GM18867 (cell line): ENCODE measurements at regions not wholly inside any gene's neighbourhood (a gene's known extent, or its start where the extent isn't known, plus 50 kb on each side); places are given as distances from the start of the nearest gene placed in this dataset.

Experiments used
- ATAC-seq: cut with Tn5 transposase; IDR thresholded peaks from one replicate; pipeline ENCODE4 v1.9.1; 2021; ENCODE audit warnings: mild to moderate bottlenecking, moderate library complexity; ENCODE audit not compliant: unreplicated experiment

GRCh38 chr2:180743401-180743800, 237.0 kb upstream of the UBE2E3 start:
- ATAC-seq = no peak

GRCh38 chr2:180742801-180743200, 237.6 kb upstream of the UBE2E3 start:
- ATAC-seq = no peak

- ATAC-seq = no peak
Measured at GRCh38 chr2:180739070-180739469, 241.3 kb upstream of the UBE2E3 start.

- ATAC-seq = no peak
Measured at GRCh38 chr2:180735799-180736198, 244.6 kb upstream of the UBE2E3 start.

GRCh38 chr2:180734382-180734781, 246.0 kb upstream of the UBE2E3 start:
- ATAC-seq = no peak

GRCh38 chr2:180733330-180733729, 247.1 kb upstream of the UBE2E3 start:
- no peak for ATAC-seq

GRCh38 chr2:180732337-180732736, 248.1 kb upstream of the UBE2E3 start:
- no peak for ATAC-seq

GRCh38 chr2:180730976-180731375, 249.4 kb upstream of the UBE2E3 start:
- no peak for ATAC-seq

GRCh38 chr2:180728928-180729559, 251.4 kb upstream of the UBE2E3 start:
- ATAC-seq = no peak

- no peak for ATAC-seq
Measured at GRCh38 chr2:180723712-180724111, 256.7 kb upstream of the UBE2E3 start.

- no peak for ATAC-seq
Measured at GRCh38 chr2:180722551-180723239, 257.7 kb upstream of the UBE2E3 start.

- no peak for ATAC-seq
Measured at GRCh38 chr2:180720829-180721228, 259.6 kb upstream of the UBE2E3 start.

- no peak for ATAC-seq
Measured at GRCh38 chr2:180717588-180717987, 262.8 kb upstream of the UBE2E3 start.

- no peak for ATAC-seq
Measured at GRCh38 chr2:180716186-180717180, 263.9 kb upstream of the UBE2E3 start.

GRCh38 chr2:180715044-180715443, 265.4 kb upstream of the UBE2E3 start:
- no peak for ATAC-seq

GRCh38 chr2:180709392-180710145, 270.8 kb upstream of the UBE2E3 start:
- ATAC-seq = no peak

GRCh38 chr2:180707884-180708205, 272.6 kb upstream of the UBE2E3 start:
- no peak for ATAC-seq

- ATAC-seq = no peak
Measured at GRCh38 chr2:180707175-180707883, 273.1 kb upstream of the UBE2E3 start.

- ATAC-seq = no peak
Measured at GRCh38 chr2:180706694-180707093, 273.7 kb upstream of the UBE2E3 start.

GRCh38 chr2:180705551-180705950, 274.9 kb upstream of the UBE2E3 start:
- ATAC-seq = no peak
